B cell (primary cell): ENCODE measurements at regions not wholly inside any gene's neighbourhood (a gene's known extent, or its start where the extent isn't known, plus 50 kb on each side); places are given as distances from the start of the nearest gene placed in this dataset.
"Not testable (repeated sequence)": the region's sequence is repeated elsewhere in the genome, so short reads cannot be mapped to it uniquely, and the experiment has no call there.

Experiments used
- ATAC-seq: fragments of 200-7000 bp; cut with Tn5 transposase; one replicate; pipeline ENCODE4 v1.10.0; 2021; ENCODE audit warnings: low read depth, mild to moderate bottlenecking, moderate number of reproducible peaks, moderate library complexity
- CTCF ChIA-PET: fragments of 350-600 bp; sonication (Branson Sonifier 250); formaldehyde crosslinking; loops from one replicate; lab custom pipeline; 2021; ENCODE audit warnings: antibody characterized with exemption, inconsistent platforms; lab: Charles Lee
- POLR2A ChIA-PET: fragments of 350-600 bp; sonication (Branson Sonifier 250); formaldehyde crosslinking; loops from one replicate; lab custom pipeline; 2021; ENCODE audit warnings: antibody characterized with exemption; lab: Charles Lee
- DNase-seq: peaks from one replicate; pipeline ENCODE4 v3.0.0; 2013
- H2AFZ ChIP-seq: 2 replicates; pipeline ENCODE4 v1.6.1; 2012; ENCODE audit warnings: mild to moderate bottlenecking, low read depth, low read length; ENCODE audit not compliant: insufficient read depth, poor library complexity, severe bottlenecking
- H3K27ac ChIP-seq, 2 donors: 1 replicate in 1 of 2; 2 replicates in 1 of 2; pipeline ENCODE4 v1.5.1; 2012 to 2013; ENCODE audit warnings: low read length in 2 of 2, mild to moderate bottlenecking in 2 of 2, moderate library complexity in 1 of 2
- H3K27me3 ChIP-seq, 4 experiments: fragments of 200-600 bp in 1 of 4; sonication (generic) in 1 of 4; replicated peaks in 1 of 4; 1 replicate in 2 of 4; 2 replicates in 2 of 4; pipeline versions ENCODE4 v1.6.1 to v1.7.0; 2013 to 2016; ENCODE audit warnings: low read length in 3 of 4, mild to moderate bottlenecking in 2 of 4, mixed read lengths in 1 of 4, moderate library complexity in 1 of 4; ENCODE audit not compliant: insufficient read depth in 4 of 4, control insufficient read depth in 3 of 4; ENCODE audit errors: control extremely low read depth in 1 of 4
- H3K36me3 ChIP-seq, 2 experiments: replicated peaks in 1 of 2; 1 replicate in 1 of 2; 2 replicates in 1 of 2; pipeline versions ENCODE4 v1.6.1 to v1.7.1; 2013; ENCODE audit warnings: low read length in 1 of 2; ENCODE audit not compliant: insufficient read depth in 2 of 2, control insufficient read depth in 1 of 2; ENCODE audit errors: control extremely low read depth in 1 of 2, extremely low read depth in 1 of 2
- H3K4me1 ChIP-seq, 2 donors: fragments of 200-600 bp in 1 of 2; sonication (generic) in 1 of 2; 1 replicate in 1 of 2; 2 replicates in 1 of 2; pipeline versions ENCODE4 v1.5.1 to v1.6.1; 2013 to 2017; ENCODE audit warnings: low read length in 2 of 2; ENCODE audit not compliant: control insufficient read depth in 2 of 2, insufficient read depth in 2 of 2
- H3K4me2 ChIP-seq: replicated peaks from 2 replicates; pipeline ENCODE3; 2012; ENCODE audit warnings: mild to moderate bottlenecking, low read depth, low read length; ENCODE audit not compliant: poor library complexity, severe bottlenecking
- H3K4me3 ChIP-seq, 5 experiments: fragments of 200-600 bp in 1 of 5; sonication (generic) in 1 of 5; 1 replicate in 3 of 5; 2 replicates in 2 of 5; pipeline versions ENCODE4 v1.5.1 to v1.7.0; 2011 to 2016; ENCODE audit warnings: low read length in 4 of 5, mild to moderate bottlenecking in 4 of 5, low read depth in 2 of 5, control low read depth in 1 of 5, moderate library complexity in 1 of 5; ENCODE audit not compliant: insufficient read depth in 1 of 5; ENCODE audit errors: control extremely low read depth in 1 of 5, extremely low read depth in 1 of 5
- H3K79me2 ChIP-seq: fragments of 200-600 bp; sonication (generic); one replicate; pipeline ENCODE4 v1.6.0; 2016; ENCODE audit warnings: low read length; ENCODE audit not compliant: control insufficient read depth, insufficient read depth
- H3K9ac ChIP-seq: fragments of 200-600 bp; sonication (generic); 2 replicates; pipeline ENCODE4 v1.6.1; 2017; ENCODE audit warnings: mild to moderate bottlenecking, low read length, moderate library complexity
- H3K9me3 ChIP-seq, 3 donors: one replicate each; pipeline versions ENCODE4 v1.6.1 to v1.7.1; 2013; ENCODE audit warnings: low read length in 2 of 3; ENCODE audit not compliant: control insufficient read depth in 2 of 3, insufficient read depth in 1 of 3; ENCODE audit errors: control extremely low read depth in 1 of 3
- H4K20me1 ChIP-seq: 2 replicates; pipeline ENCODE4 v1.6.0; 2012; ENCODE audit warnings: mild to moderate bottlenecking, low read length; ENCODE audit not compliant: insufficient read depth, control insufficient read depth, poor library complexity, severe bottlenecking
- H3K27ac Mint-ChIP-seq: one replicate; pipeline ENCODE4 v1.8.0; 2021; ENCODE audit warnings: mixed read lengths
- H3K27me3 Mint-ChIP-seq: one replicate; pipeline ENCODE4 v1.8.0; 2021; ENCODE audit warnings: mixed read lengths
- H3K4me1 Mint-ChIP-seq: one replicate; pipeline ENCODE4 v1.8.0; 2021; ENCODE audit warnings: mixed read lengths
- H3K4me3 Mint-ChIP-seq: one replicate; pipeline ENCODE4 v1.8.0; 2021; ENCODE audit warnings: mixed read lengths
- H3K9me3 Mint-ChIP-seq: one replicate; pipeline ENCODE4 v1.8.0; 2022; ENCODE audit warnings: mixed read lengths; ENCODE audit not compliant: insufficient read depth
- CTCF ChIP-seq: fragments of 200-600 bp; IDR thresholded peaks from one replicate; pipeline ENCODE4 v1.8.0; 2022; ENCODE audit warnings: antibody characterized with exemption, mild to moderate bottlenecking
- EZH2 ChIP-seq: IDR thresholded peaks from 2 replicates; pipeline ENCODE4 v1.6.1; 2012; ENCODE audit warnings: borderline replicate concordance, low read depth, mild to moderate bottlenecking, moderate library complexity, low read length; ENCODE audit not compliant: insufficient read depth, poor library complexity, severe bottlenecking
- WGBS: methylation state at CpG from one replicate; pipeline ENCODE4 v1.1.5; 2013; ENCODE audit warnings: missing lambda C conversion rate; ENCODE audit not compliant: insufficient coverage; 5-methylcytosine and 5-hydroxymethylcytosine counted together
- intact Hi-C: fragments of 100-400 bp; cut with micrococcal nuclease; formaldehyde crosslinking; loops from one replicate; pipeline ENCODE4 v1.10.0; 2022

- H4K20me1 ChIP-seq = no peaks in the 10 kb centered on the region
- Mint-ChIP-seq H3K4me1 (no peaks in the 10 kb centered on the region), H3K27ac (no peak overlapping the region), H3K4me3 (no peak overlapping the region), H3K9me3 (no peaks in the 10 kb centered on the region), H3K27me3 (no peaks in the 10 kb centered on the region)
- no peak overlapping the region for H3K4me3 ChIP-seq
- POLR2A ChIA-PET = no interaction called here
- no peak overlapping the region for H3K4me2 ChIP-seq
- no peak overlapping the region for H3K9ac ChIP-seq
- H3K27me3 ChIP-seq = no peaks in the 10 kb centered on the region
- no peak overlapping the region for H2AFZ ChIP-seq
- no peak for DNase-seq
- CTCF ChIA-PET = no interaction called here
- H3K36me3 ChIP-seq = no peaks in the 10 kb centered on the region
- TF ChIP-seq CTCF (no peak), EZH2 (no peak)
- intact Hi-C loops = no loop called here
- no CpG with 5 or more reads among the region's 2 CpGs for WGBS
- H3K9me3 ChIP-seq = no peaks in the 10 kb centered on the region
- no peak for ATAC-seq
- no peak overlapping the region for H3K27ac ChIP-seq
- no peaks in the 10 kb centered on the region for H3K79me2 ChIP-seq
- no peaks in the 10 kb centered on the region for H3K4me1 ChIP-seq
Observed at GRCh38 chr7:11274074-11274473, 300.4 kb downstream of the PHF14 start.

- H3K4me2 ChIP-seq = no peak overlapping the region
- H3K27me3 Mint-ChIP-seq = no peaks in the 10 kb centered on the region
- no peak overlapping the region for H3K4me3 Mint-ChIP-seq
- H2AFZ ChIP-seq = no peak overlapping the region
- H3K4me1 ChIP-seq = no peaks in the 10 kb centered on the region
- no peak overlapping the region for H3K27ac ChIP-seq
- no CpG with 5 or more reads among the region's 2 CpGs for WGBS
- TF ChIP-seq CTCF = no peak
- TF ChIP-seq EZH2 = no peak
- no peak overlapping the region for H3K4me3 ChIP-seq
- no peaks in the 10 kb centered on the region for H4K20me1 ChIP-seq
- no peaks in the 10 kb centered on the region for H3K36me3 ChIP-seq
- DNase-seq (no peak), ATAC-seq (no peak)
- H3K27me3 ChIP-seq = no peaks in the 10 kb centered on the region
- ChIA-PET CTCF (no interaction called here), POLR2A (no interaction called here)
- H3K4me1 Mint-ChIP-seq = no peaks in the 10 kb centered on the region
- H3K9ac ChIP-seq = no peak overlapping the region
- peaks cover 0 to 1% (median 0%) of the 10 kb centered on the region in 3 donors for H3K9me3 ChIP-seq
- peaks cover 7% of the 10 kb centered on the region for H3K9me3 Mint-ChIP-seq
- H3K79me2 ChIP-seq = no peaks in the 10 kb centered on the region
- intact Hi-C loops = no loop called here
- H3K27ac Mint-ChIP-seq = no peak overlapping the region
Observed at GRCh38 chr7:11281953-11282352, 308.3 kb downstream of the PHF14 start.

GRCh38 chr7:11283584-11283983, 309.9 kb downstream of the PHF14 start:
- H3K4me3 ChIP-seq, H3K27me3 Mint-ChIP-seq, H3K27me3 ChIP-seq, DNase-seq, H3K4me1 ChIP-seq, H2AFZ ChIP-seq, H3K9ac ChIP-seq, H3K4me1 Mint-ChIP-seq, H3K36me3 ChIP-seq, H3K79me2 ChIP-seq, H4K20me1 ChIP-seq, H3K9me3 Mint-ChIP-seq, H3K27ac ChIP-seq, CTCF ChIA-PET, H3K4me2 ChIP-seq, H3K27ac Mint-ChIP-seq, intact Hi-C loops, H3K9me3 ChIP-seq, POLR2A ChIA-PET, ATAC-seq, H3K4me3 Mint-ChIP-seq: not testable (repeated sequence)
- WGBS = no CpG with 5 or more reads among the region's 3 CpGs
